ENCODE measurements at regions not wholly inside any gene's neighbourhood (a gene's known extent, or its start where the extent isn't known, plus 50 kb on each side); places are given as distances from the start of the nearest gene placed in this dataset. TPM values are rescaled to one million over a fixed set of nuclear protein-coding genes. Genes with fewer than 3 reads are reported as not detected.

DNA sequence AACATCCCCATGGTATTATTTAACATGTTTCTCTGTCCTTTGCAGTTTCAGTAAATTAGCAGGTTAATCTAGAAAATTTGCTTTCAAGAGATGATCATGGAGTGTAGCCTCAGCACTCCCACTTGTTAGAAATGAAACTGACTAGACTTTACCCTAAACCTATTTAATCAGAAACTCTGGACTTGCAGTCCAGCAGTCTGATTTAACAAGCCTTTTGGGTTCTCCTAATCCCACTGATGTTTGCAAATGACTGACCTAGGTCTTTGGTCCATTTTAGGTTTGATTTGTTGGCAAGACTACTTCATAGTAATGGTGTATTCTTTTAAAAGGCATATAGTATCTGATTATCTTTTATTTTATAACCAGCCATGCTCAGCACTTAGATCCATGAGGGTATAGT, 55.5 kb upstream of the SLC25A13 start:
- Histone ChIP-seq H3K9ac (replicated peaks; ENCODE audit: extremely low read depth, insufficient read depth, low read length) (no peak overlapping the region), H3K9me3 (replicated peaks; ENCODE audit: control insufficient read depth, insufficient read depth, low read length) (no peaks in the 10 kb centered on the region), H3K4me3 (replicated peaks in 1 of 3; ENCODE audit: insufficient read depth in 1 of 3, low read depth in 1 of 3, low read length in 3 of 3) (no peak overlapping the region), H3K9me1 (replicated peaks; ENCODE audit: control insufficient read depth, extremely low read depth, insufficient read depth, low read length) (no peaks in the 10 kb centered on the region), H3K4me1 (ENCODE audit: control insufficient read depth, extremely low read depth, insufficient read depth, low read length) (peaks cover 7% of the 10 kb centered on the region), H3K4me2 (ENCODE audit: insufficient read depth, low read length) (no peak overlapping the region), H3K36me3 (ENCODE audit: control insufficient read depth in 2 of 2, extremely low read depth in 1 of 2, insufficient read depth in 2 of 2, low read length in 2 of 2) (no peaks in the 10 kb centered on the region), H4K20me1 (replicated peaks; ENCODE audit: control insufficient read depth, extremely low read depth, insufficient read depth, low read length) (no peaks in the 10 kb centered on the region), H2AFZ (ENCODE audit: low read depth, low read length) (no peak overlapping the region), H3K27me3 (ENCODE audit: control insufficient read depth in 2 of 2, insufficient read depth in 2 of 2, low read length in 2 of 2) (no peaks in the 10 kb centered on the region), H3K27ac (ENCODE audit: insufficient read depth, low read depth, low read length) (no peak overlapping the region), H3K79me2 (ENCODE audit: control insufficient read depth, insufficient read depth, low read length) (no peaks in the 10 kb centered on the region)
- no peak for FAIRE-seq
- dilution Hi-C loops (cut with MboI; ENCODE audit: extremely low pct_ligation_motif_present, low sequenced_read_pairs) = no loop called here
- intact Hi-C loops (cut with micrococcal nuclease) = no loop called here
- BruUV-seq (replicated peaks) = no TSS peak
- no peak for DNase-seq (ENCODE audit: low read depth, low spot score)
- TF ChIP-seq EZH2 (IDR thresholded peaks at IDR 0.05; ENCODE audit: borderline replicate concordance, low read depth, low read length, severe bottlenecking) (no peak), MYC (IDR thresholded peaks at IDR 0.05; ENCODE audit: low read depth, low read length) (no peak), JUN (IDR thresholded peaks at IDR 0.05; ENCODE audit: borderline replicate concordance, insufficient read depth, insufficient read length, low read depth) (no peak), GATA2 (IDR thresholded peaks at IDR 0.05; ENCODE audit: insufficient read depth, insufficient read length, low read depth, low read length) (no peak), POLR2AphosphoS5 (IDR thresholded peaks at IDR 0.05; ENCODE audit: insufficient read depth, low read depth, low read length) (no peak)
- POLR2A ChIA-PET = no interaction called here
- CTCF ChIA-PET = no interaction called here

Small RNA genes lying in the stretch of these regions (small RNA-seq; reads per million reads assigned to genes)
- not detected for gene RNU7-188P (ENCODE audit: insufficient read depth, insufficient read length, low read depth, low replicate concordance)
